Stomach smooth muscle (tissue), 2 donors: ENCODE measurements at regions not wholly inside any gene's neighbourhood (a gene's known extent, or its start where the extent isn't known, plus 50 kb on each side); places are given as distances from the start of the nearest gene placed in this dataset.
"Not testable (repeated sequence)": the region's sequence is repeated elsewhere in the genome, so short reads cannot be mapped to it uniquely, and the experiment has no call there.

Experiments used
- H3K27ac ChIP-seq: one replicate; pipeline ENCODE4 v1.7.0; 2013; ENCODE audit warnings: mild to moderate bottlenecking, low read length, inconsistent platforms
- H3K27me3 ChIP-seq, 2 donors: one replicate each; pipeline ENCODE4 v1.7.0; 2013; ENCODE audit warnings: low read length in 2 of 2; ENCODE audit not compliant: insufficient read depth in 2 of 2, control insufficient read depth in 1 of 2
- H3K36me3 ChIP-seq, 2 donors: one replicate each; pipeline ENCODE4 v1.7.0; 2013; ENCODE audit warnings: low read length in 2 of 2; ENCODE audit not compliant: control insufficient read depth in 2 of 2, insufficient read depth in 2 of 2
- H3K4me1 ChIP-seq: one replicate; pipeline ENCODE4 v1.7.0; 2013; ENCODE audit warnings: low read length; ENCODE audit not compliant: control insufficient read depth, insufficient read depth
- H3K4me3 ChIP-seq, 2 donors: one replicate each; pipeline ENCODE4 v1.7.0; 2013; ENCODE audit warnings: low read length in 2 of 2
- H3K9ac ChIP-seq, 2 donors: one replicate each; pipeline ENCODE4 v1.7.0; 2013; ENCODE audit warnings: low read length in 2 of 2, mild to moderate bottlenecking in 1 of 2
- H3K9me3 ChIP-seq, 2 donors: one replicate each; pipeline ENCODE4 v1.7.0; 2013; ENCODE audit warnings: low read length in 2 of 2; ENCODE audit not compliant: control insufficient read depth in 2 of 2
- donor health status: healthy.
- donor health status: Pancreatic carcinoma.

DNA sequence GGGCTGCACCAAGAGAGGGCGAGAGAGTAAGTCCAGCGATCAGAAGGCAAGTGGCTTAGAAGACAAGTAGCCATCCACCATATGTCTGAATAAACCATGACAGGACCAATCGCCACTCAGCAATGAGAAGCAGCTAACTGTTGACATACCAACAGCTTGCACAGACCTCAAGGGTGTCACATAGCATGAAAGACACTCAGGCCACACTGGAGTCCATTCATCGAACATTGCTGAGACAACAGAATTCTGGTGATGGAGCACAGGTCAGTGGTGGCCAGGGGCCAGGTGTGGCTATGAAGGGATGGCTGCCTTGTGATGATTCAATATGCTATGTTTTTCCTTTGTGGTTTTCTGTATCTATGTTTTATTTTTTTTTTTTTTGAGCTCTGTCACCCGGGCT, 236.2 kb upstream of the FRG2C start:
- H3K4me3 ChIP-seq, H3K4me1 ChIP-seq, H3K9ac ChIP-seq, H3K27ac ChIP-seq, H3K9me3 ChIP-seq, H3K36me3 ChIP-seq, H3K27me3 ChIP-seq: not testable (repeated sequence)

DNA sequence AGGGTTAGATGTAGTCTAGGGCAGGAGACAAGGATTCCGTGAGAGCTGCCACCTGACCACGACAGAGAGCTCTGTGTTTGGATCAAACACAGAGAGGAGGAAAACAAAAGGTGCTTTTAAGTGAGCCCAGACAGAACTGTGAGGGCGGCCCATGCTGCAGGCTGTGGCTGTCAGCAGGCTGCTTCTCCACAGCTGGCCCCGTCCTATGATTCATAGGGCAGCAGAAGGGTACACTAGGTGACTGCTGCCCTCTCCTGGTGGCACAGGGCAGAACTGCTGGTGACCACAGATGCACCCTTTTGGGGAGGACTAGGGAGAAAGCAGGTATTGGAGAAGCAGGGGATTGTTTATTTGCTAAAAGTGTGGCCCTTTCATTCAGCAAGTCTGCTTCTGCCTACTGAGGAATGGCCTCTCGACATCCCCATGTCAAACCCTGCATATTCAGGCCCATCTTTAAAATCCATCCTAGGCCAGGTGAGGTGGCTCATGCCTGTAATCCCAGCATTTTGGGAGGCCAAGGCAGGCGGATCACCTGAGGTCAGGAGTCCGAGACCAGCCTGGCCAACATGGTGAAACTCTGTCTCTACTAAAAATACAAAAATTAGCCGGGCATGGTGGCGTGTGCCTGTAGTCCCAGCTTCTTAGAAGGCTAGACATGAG, 234.4 kb upstream of the FRG2C start:
- not testable (repeated sequence) for H3K9ac ChIP-seq, H3K36me3 ChIP-seq, H3K4me3 ChIP-seq, H3K4me1 ChIP-seq, H3K27ac ChIP-seq, H3K9me3 ChIP-seq, H3K27me3 ChIP-seq

DNA sequence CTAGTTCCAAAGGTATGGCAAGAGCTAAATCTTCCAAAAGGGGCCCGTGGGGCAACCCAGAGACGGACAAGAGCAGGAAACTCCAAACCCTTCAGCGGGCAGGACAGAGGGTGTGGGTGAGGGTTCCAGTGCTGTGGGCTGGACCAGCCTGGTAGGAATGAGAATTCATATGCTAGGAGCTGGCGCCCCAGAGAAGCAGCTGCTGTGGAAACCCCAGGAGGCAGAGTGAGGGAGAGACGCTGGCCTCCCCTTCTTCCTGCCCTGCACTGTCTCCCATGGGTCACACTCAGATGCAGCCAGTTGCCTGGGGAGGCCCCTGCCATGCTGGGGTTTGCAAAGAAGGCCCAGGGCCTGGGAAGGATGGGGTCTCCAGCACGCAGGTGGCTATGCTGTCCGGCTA, 233.7 kb upstream of the FRG2C start:
- not testable (repeated sequence) for H3K9me3 ChIP-seq, H3K36me3 ChIP-seq, H3K4me3 ChIP-seq, H3K9ac ChIP-seq, H3K4me1 ChIP-seq, H3K27me3 ChIP-seq, H3K27ac ChIP-seq

DNA sequence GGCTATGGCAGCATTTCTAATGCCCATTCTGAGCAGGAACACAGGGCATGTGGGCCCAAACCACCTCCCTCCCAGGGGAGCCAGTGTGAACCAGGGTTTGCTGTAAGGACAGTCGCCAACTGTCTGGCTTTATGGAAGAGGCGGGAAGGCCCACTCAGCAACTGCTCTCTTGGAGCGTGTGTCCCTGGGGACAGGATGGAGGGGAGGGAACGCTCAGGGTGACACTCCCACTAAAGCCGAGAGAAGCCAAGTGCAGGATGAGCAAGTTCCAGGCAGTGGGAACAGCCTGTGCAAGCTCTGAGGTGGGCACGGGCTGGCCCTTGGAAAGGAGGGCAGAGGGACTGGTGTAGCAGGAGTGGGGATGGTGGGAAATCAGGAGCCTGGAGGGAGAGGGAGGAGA, 233.0 kb upstream of the FRG2C start:
- H3K27me3 ChIP-seq, H3K4me1 ChIP-seq, H3K9me3 ChIP-seq, H3K36me3 ChIP-seq, H3K4me3 ChIP-seq, H3K9ac ChIP-seq, H3K27ac ChIP-seq: not testable (repeated sequence)

DNA sequence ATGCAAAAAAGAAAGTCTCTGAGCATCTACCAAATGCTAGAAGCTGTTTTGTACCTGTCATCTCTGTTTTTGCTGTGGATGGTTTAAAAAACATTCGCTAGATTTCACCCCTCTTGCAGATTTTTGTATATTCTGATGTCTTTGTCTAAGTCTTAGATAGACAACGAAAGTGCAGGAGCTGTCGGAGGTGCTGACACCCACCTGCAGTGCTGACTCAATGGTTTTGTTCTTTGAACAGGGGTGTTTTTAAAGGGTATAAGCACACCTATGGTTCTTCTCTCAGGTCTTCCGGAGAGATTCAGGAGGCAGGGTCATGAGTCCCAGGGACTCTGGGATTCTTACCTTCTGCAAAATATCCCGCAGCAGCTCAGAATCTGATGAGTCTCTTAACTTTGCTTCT, 231.7 kb upstream of the FRG2C start:
- not testable (repeated sequence) for H3K4me3 ChIP-seq, H3K27me3 ChIP-seq, H3K4me1 ChIP-seq, H3K27ac ChIP-seq, H3K9me3 ChIP-seq, H3K9ac ChIP-seq, H3K36me3 ChIP-seq

DNA sequence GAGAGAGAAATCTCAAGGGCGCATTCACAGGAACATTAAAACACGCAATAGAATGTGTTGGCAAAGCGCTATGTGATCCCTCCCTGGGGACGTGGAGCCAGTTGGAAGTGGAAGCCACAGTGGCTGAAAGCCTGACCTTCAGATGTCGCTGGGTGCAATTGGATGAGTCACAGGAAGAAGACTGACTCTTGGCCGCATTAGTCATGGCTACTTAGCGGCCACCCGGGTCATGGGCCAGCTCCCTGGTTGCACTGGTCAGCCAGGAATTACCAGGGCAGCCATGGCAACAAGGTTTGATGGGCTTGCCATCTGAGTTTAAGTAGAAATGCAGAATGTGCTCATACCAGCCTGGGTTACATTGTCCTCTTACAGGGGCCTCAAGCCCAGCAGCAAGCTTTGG, 231.2 kb upstream of the FRG2C start:
- H3K36me3 ChIP-seq, H3K4me1 ChIP-seq, H3K9me3 ChIP-seq, H3K9ac ChIP-seq, H3K4me3 ChIP-seq, H3K27me3 ChIP-seq, H3K27ac ChIP-seq: not testable (repeated sequence)

DNA sequence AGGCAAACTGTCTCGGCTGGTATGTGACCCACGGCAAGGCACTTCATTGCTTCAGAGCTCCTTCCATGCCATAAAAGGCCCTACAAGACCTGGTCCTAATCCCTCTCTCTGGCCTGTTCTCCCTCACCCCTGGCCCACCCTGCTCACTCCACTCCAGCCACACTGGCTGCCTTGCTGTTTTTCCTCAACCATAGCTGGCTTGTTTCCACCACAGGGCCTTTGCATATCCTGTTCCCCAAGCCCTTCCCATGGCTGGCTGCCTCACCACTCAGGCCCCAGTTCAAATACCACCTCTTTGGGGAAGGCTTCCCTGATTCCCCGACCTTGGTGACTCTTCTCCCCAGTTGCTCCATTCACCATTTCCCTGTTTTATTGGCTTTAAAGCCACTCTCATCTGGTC, 230.8 kb upstream of the FRG2C start:
- not testable (repeated sequence) for H3K27ac ChIP-seq, H3K36me3 ChIP-seq, H3K9me3 ChIP-seq, H3K9ac ChIP-seq, H3K4me3 ChIP-seq, H3K4me1 ChIP-seq, H3K27me3 ChIP-seq

DNA sequence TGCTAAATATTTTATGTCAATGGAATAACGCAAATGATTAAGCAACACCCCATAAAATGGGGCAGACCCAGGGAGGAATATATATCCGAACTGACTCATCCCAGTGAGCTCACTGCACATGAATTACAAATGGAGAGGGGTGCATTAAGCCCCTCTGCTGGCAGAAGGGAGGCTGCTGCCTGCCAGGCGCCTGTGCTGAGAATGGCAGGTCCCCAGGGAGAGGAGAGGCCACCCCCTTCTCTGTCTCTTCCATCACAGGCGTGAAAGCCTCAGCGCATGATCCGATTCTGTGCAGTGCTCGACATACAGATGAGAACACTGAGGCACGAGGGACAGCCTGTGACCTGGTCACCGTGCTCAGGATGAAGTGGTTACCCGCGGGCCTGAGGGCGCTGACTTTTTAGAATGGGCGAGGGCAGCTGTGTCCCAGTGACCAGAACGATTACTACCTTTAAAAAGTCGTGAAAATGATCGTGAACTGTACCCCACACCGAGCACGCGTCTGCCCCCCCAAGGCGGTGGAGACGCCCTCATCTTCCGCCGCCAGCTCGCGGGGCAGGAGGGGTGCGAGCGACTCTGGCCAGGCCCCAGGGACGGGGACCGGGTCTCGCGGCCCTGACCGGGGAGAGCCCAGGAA, 229.7 kb upstream of the FRG2C start:
- H3K27ac ChIP-seq, H3K4me1 ChIP-seq, H3K9me3 ChIP-seq, H3K36me3 ChIP-seq, H3K27me3 ChIP-seq: not testable (repeated sequence)
- peak overlapping the region; percentile 42 to 62 for H3K9ac ChIP-seq
- peak overlapping the region; percentile 49 to 73 for H3K4me3 ChIP-seq

DNA sequence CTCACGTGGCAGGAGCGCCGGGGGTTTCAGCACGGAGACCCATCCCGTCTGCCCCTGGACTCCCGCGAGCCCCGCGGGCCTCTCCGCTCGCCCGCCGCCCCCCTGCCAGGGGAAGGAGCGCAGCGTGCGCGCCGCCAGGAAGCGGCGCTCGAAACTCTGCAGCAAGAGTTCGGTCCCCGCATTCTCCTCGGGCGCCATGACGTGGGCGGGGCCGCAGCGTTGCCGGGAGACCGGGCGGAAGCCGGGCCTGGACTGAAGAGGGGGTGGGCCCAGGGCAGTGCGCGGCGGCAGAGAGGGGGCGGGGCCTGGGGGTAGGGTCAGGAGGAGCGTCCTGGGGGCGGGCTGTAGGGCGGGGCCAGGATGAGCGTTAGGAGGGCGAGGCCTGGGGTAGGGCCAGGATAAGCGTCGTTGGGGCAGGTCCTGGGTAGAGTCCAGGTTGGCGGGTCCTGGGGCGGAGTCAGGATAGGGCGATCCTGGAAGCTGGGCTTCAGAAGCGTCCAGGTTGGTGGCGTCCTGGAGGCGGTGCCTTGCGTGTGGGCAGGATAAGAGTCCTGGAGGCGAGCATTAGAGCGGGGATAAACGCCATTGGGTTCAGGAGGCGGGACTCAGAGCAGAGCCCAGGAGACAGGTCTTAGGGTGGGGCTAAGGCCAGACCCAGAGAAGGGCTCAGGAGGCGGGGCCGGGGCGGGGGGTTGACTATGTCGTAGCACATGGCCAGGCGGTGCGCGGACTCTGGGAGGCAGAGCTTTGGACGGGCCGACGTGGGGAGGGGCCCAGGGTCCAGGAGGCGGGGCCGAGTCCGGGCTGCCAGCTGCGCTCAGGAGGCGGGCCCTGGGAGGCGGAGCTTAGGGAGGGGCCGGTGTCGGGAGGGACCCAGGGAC, 229.0 kb upstream of the FRG2C start:
- H3K36me3 ChIP-seq, H3K9me3 ChIP-seq, H3K27me3 ChIP-seq, H3K4me1 ChIP-seq: not testable (repeated sequence)
- Histone ChIP-seq H3K4me3 (peak overlapping the region; percentile 71 to 76), H3K9ac (peak overlapping the region; percentile 42 to 73), H3K27ac (peak overlapping the region; percentile 75)

DNA sequence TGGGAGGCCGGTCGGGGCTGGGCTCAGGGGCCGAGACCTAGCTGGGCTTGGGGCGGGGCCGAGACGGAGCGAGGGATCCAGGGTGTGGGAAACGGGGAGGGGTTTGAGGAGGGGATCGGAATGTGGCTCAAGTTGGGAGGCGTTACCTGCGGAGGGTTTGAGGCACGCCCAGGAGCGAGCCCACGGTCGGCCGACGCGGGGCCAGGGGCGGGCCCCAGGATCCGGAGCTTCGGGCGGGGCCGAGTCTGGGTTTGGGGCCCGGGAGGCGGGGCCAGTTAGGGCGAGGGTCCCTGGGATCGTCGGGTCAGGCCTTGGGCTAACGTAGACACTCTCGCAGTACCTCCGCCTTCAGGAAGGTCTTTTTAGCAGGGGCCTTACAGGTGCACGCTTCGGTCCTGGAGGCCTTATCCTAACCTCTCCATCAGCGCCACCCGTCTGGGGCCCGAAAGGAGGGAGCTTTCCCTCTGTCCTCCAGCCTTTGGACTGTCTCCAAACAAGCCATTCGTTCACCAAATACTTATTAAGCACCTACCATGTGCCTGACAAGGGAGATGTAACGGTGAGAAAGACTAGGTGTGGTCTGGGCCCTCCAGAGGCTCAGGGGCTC, 228.2 kb upstream of the FRG2C start:
- H3K36me3 ChIP-seq, H3K9me3 ChIP-seq, H3K27me3 ChIP-seq, H3K4me1 ChIP-seq: not testable (repeated sequence)
- H3K27ac ChIP-seq: peak overlapping the region; percentile 75
- H3K9ac ChIP-seq: peak overlapping the region; percentile 69 to 73
- H3K4me3 ChIP-seq: peak overlapping the region; percentile 71 to 76

DNA sequence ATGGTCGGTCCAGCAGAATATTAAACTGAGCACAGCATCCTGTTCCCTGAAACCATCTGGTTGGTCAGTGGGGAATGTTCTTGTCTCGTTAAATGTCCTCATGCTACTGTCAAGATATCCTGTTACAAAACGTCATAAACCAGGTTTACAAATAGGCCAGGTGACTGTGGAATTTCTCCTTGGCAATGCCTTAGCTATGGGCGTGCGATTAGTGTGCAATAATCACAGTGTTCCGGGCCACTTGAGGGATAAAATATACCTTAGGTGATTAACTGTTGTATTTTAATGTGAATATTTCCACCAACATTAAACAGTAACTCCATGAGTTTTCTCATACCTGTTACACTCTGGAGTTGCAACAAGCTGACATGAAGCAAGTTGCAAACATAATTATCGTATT, 223.1 kb upstream of the FRG2C start:
- H3K27me3 ChIP-seq, H3K9ac ChIP-seq, H3K9me3 ChIP-seq, H3K36me3 ChIP-seq, H3K27ac ChIP-seq, H3K4me1 ChIP-seq, H3K4me3 ChIP-seq: not testable (repeated sequence)
